Peyer's patch (tissue), 4 donors: ENCODE measurements at regions not wholly inside any gene's neighbourhood (a gene's known extent, or its start where the extent isn't known, plus 50 kb on each side); places are given as distances from the start of the nearest gene placed in this dataset.
"Not testable (repeated sequence)": the region's sequence is repeated elsewhere in the genome, so short reads cannot be mapped to it uniquely, and the experiment has no call there.

Source experiments
- DNase-seq, 3 donors: peaks; one replicate each; pipeline ENCODE4 v3.0.0-alpha.2; 2017 to 2019
- H3K27ac ChIP-seq, 4 donors: fragments of 200-600 bp; sonication (generic); one replicate each; pipeline ENCODE4 v1.5.1; 2016 to 2019
- H3K27me3 ChIP-seq, 2 donors: fragments of 200-600 bp; sonication (generic); one replicate each; pipeline ENCODE4 v1.5.1; 2019
- H3K36me3 ChIP-seq, 3 donors: fragments of 200-600 bp; sonication (generic); one replicate each; pipeline ENCODE4 v1.5.1; 2016 to 2019
- H3K4me1 ChIP-seq, 4 donors: fragments of 200-600 bp; sonication (generic); one replicate each; pipeline ENCODE4 v1.5.1; 2016 to 2019
- H3K4me3 ChIP-seq, 4 donors: fragments of 200-600 bp; sonication (generic); 1 replicate in 3 of 4; 2 replicates in 1 of 4; pipeline ENCODE4 v1.5.1; 2016 to 2019; ENCODE audit warnings: mild to moderate bottlenecking in 1 of 4
- H3K9me3 ChIP-seq, 4 donors: fragments of 200-600 bp; sonication (generic); one replicate each; pipeline ENCODE4 v1.5.1; 2016 to 2019; ENCODE audit warnings: mild to moderate bottlenecking in 1 of 4
- CTCF ChIP-seq, 6 experiments: fragments of 450-650 bp in 4 of 6; fragments of 200-600 bp in 2 of 6; sonication (generic) in 1 of 6; IDR thresholded peaks; one replicate each; pipeline ENCODE4 v1.5.1; 2017 to 2019; ENCODE audit warnings: antibody characterized with exemption in 6 of 6, mild to moderate bottlenecking in 3 of 6, moderate library complexity in 1 of 6
- POLR2A ChIP-seq, 2 donors: fragments of 450-650 bp; IDR thresholded peaks; one replicate each; pipeline ENCODE4 v1.5.1; 2017; ENCODE audit warnings: antibody characterized with exemption in 2 of 2, mild to moderate bottlenecking in 2 of 2, moderate library complexity in 2 of 2

- DNase-seq, result no peak
- Histone ChIP-seq H3K27ac (no peak overlapping the region), H3K27me3 (no peaks in the 10 kb centered on the region)
Observed at GRCh38 chr3:144499001-144499930, 527.6 kb downstream of the DIPK2A start.

DNA sequence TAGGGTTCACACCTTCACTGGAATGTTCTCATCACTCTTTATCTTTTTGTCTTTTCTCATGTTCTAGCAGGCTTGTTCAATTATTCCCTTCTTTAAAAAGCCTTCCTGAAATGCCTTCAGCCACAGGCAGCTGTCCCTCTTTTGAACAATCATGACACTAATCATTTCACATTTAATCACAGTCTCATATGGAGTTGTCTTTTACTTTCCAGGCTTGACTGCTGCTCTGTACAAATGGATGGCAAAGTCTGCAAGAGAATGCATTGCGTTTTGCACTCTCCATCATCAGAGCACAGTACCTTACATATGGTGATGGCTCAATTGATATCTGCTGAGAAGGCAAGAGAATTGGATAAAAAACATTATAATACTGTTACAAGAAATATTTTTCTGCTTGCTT, 529.8 kb downstream of the DIPK2A start:
- Histone ChIP-seq H3K27ac (no peak overlapping the region), H3K36me3 (no peaks in the 10 kb centered on the region), H3K27me3 (no peaks in the 10 kb centered on the region), H3K4me3 (no peak overlapping the region), H3K4me1 (no peaks in the 10 kb centered on the region), H3K9me3 (no peaks in the 10 kb centered on the region)
- TF ChIP-seq CTCF (IDR thresholded peaks at IDR 0.05) (no peak), POLR2A (IDR thresholded peaks at IDR 0.05) (no peak)
- DNase-seq, result no peak

More at GRCh38 chr3:144499001-144499930, 527.6 kb downstream of the DIPK2A start:
- TF ChIP-seq POLR2A (IDR thresholded peaks at IDR 0.05), result no peak
- TF ChIP-seq CTCF (IDR thresholded peaks at IDR 0.05), result no peak
- no peaks in the 10 kb centered on the region for H3K4me1 ChIP-seq
- H3K4me3 ChIP-seq, result no peak overlapping the region
- no peaks in the 10 kb centered on the region for H3K36me3 ChIP-seq
- no peaks in the 10 kb centered on the region for H3K9me3 ChIP-seq

GRCh38 chr3:144502402-144502801, 530.8 kb downstream of the DIPK2A start:
- H3K4me1 ChIP-seq, result no peaks in the 10 kb centered on the region
- H3K4me3 ChIP-seq, result no peak overlapping the region
- H3K36me3 ChIP-seq, result no peaks in the 10 kb centered on the region
- H3K9me3 ChIP-seq, result no peaks in the 10 kb centered on the region
- H3K27me3 ChIP-seq, result no peaks in the 10 kb centered on the region
- TF ChIP-seq CTCF (IDR thresholded peaks at IDR 0.05), result no peak
- TF ChIP-seq POLR2A (IDR thresholded peaks at IDR 0.05), result no peak
- no peak for DNase-seq
- H3K27ac ChIP-seq, result no peak overlapping the region

DNA sequence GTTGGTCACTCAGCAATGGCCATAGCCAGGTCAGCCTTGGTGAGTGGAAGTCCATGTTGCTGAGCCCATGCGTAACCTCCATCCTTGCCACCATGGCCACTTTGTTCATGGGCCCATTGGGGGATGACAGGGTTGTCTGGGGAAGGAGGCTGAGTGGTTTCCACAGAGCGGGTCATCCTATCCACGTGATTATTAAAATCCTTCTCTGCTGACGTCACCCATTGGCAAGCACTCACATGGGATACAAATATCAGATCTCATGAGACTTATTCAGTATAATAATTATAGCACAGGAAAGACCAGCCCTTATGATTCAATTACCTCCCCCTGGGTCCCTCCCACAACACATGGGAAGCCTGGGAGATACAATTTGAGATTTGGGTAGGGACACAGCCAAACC, 534.8 kb downstream of the DIPK2A start:
- H3K4me1 ChIP-seq, H3K27me3 ChIP-seq, H3K27ac ChIP-seq, H3K36me3 ChIP-seq, DNase-seq, H3K9me3 ChIP-seq, H3K4me3 ChIP-seq: not testable (repeated sequence)

DNA sequence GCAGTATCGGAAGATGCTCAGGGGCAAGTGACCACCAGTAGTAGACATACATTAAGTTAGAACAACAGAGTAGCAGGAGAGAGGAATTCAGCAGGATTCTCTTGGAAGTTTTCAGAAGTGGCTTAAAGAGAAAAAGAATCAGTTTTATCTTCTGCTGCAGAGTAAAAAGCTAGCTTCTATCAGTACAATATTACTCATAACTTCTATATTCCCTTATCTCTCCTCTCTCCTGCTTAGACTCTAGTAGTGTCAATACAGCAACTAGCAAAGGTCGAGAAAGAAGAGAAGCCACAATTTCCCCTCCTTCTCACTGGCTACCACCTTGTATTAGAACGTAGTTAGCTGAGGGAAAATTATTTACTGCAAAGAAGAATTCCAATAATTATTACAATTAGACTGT, 539.7 kb downstream of the DIPK2A start:
- Histone ChIP-seq H3K27me3 (no peaks in the 10 kb centered on the region), H3K9me3 (no peaks in the 10 kb centered on the region), H3K4me3 (no peak overlapping the region), H3K4me1 (no peaks in the 10 kb centered on the region), H3K36me3 (no peaks in the 10 kb centered on the region), H3K27ac (no peak overlapping the region)
- TF ChIP-seq POLR2A (IDR thresholded peaks at IDR 0.05) (no peak), CTCF (IDR thresholded peaks at IDR 0.05) (no peak)
- DNase-seq, result no peak

- Histone ChIP-seq H3K27me3 (no peaks in the 10 kb centered on the region), H3K4me3 (no peak overlapping the region), H3K9me3 (no peaks in the 10 kb centered on the region), H3K36me3 (no peaks in the 10 kb centered on the region), H3K4me1 (no peaks in the 10 kb centered on the region), H3K27ac (no peak overlapping the region)
- no peak for DNase-seq
- TF ChIP-seq CTCF (IDR thresholded peaks at IDR 0.05), result no peak
- TF ChIP-seq POLR2A (IDR thresholded peaks at IDR 0.05), result no peak
Observed at GRCh38 chr3:144516026-144516425, 544.4 kb downstream of the DIPK2A start.
